H9 (cell line): ENCODE measurements at regions not wholly inside any gene's neighbourhood (a gene's known extent, or its start where the extent isn't known, plus 50 kb on each side); places are given as distances from the start of the nearest gene placed in this dataset.

Experiments used
- DNase-seq: peaks from one replicate; pipeline ENCODE4 v3.0.0-alpha.2; 2017
- H2AFZ ChIP-seq: one replicate; pipeline ENCODE4 v1.6.1; 2013; ENCODE audit warnings: mild to moderate bottlenecking, low read length, control low read depth, moderate library complexity
- H2AK5ac ChIP-seq: 2 replicates; pipeline ENCODE4 v1.6.1; 2013; ENCODE audit warnings: low read length, control low read depth, mixed read lengths; ENCODE audit not compliant: insufficient read length
- H2BK120ac ChIP-seq: one replicate; pipeline ENCODE4 v1.6.1; 2013; ENCODE audit warnings: low read depth, mild to moderate bottlenecking, low read length, control low read depth, inconsistent platforms; ENCODE audit not compliant: poor library complexity, severe bottlenecking
- H2BK12ac ChIP-seq: 2 replicates; pipeline ENCODE4 v1.6.1; 2013; ENCODE audit warnings: low read length, control low read depth, mixed read lengths, low read depth; ENCODE audit not compliant: insufficient read length
- H2BK15ac ChIP-seq: 2 replicates; pipeline ENCODE4 v1.6.1; 2013; ENCODE audit warnings: low read depth, low read length, control low read depth
- H2BK20ac ChIP-seq: one replicate; pipeline ENCODE4 v1.6.1; 2013; ENCODE audit warnings: low read depth, mild to moderate bottlenecking, low read length, control low read depth, inconsistent platforms; ENCODE audit not compliant: poor library complexity, severe bottlenecking
- H2BK5ac ChIP-seq: 2 replicates; pipeline ENCODE4 v1.6.1; 2013; ENCODE audit warnings: low read length, control low read depth, mixed read lengths; ENCODE audit not compliant: insufficient read length
- H3K14ac ChIP-seq: 2 replicates; pipeline ENCODE4 v1.6.1; 2013; ENCODE audit warnings: low read length, control low read depth; ENCODE audit not compliant: insufficient read depth
- H3K18ac ChIP-seq: 2 replicates; pipeline ENCODE4 v1.6.1; 2013; ENCODE audit warnings: low read depth, mild to moderate bottlenecking, mixed read lengths, low read length, control low read depth; ENCODE audit not compliant: insufficient read length
- H3K23ac ChIP-seq: 2 replicates; pipeline ENCODE4 v1.6.1; 2013; ENCODE audit warnings: low read length, control low read depth, mixed read lengths, low read depth; ENCODE audit not compliant: insufficient read length
- H3K23me2 ChIP-seq: 2 replicates; pipeline ENCODE4 v1.6.1; 2013; ENCODE audit warnings: low read depth, mild to moderate bottlenecking, mixed read lengths, low read length, control low read depth; ENCODE audit not compliant: insufficient read length, poor library complexity, severe bottlenecking
- H3K27ac ChIP-seq: 2 replicates; pipeline ENCODE4 v1.5.1; 2013; ENCODE audit warnings: low read length, control low read depth, mixed read lengths, low read depth; ENCODE audit not compliant: insufficient read length
- H3K27me3 ChIP-seq: 2 replicates; pipeline ENCODE4 v1.6.1; 2013; ENCODE audit warnings: low read length, control low read depth, inconsistent platforms; ENCODE audit not compliant: insufficient read depth
- H3K4ac ChIP-seq: 2 replicates; pipeline ENCODE4 v1.6.1; 2013; ENCODE audit warnings: low read depth, mild to moderate bottlenecking, control low read depth, inconsistent platforms, low read length, moderate library complexity
- H3K4me1 ChIP-seq: 2 replicates; pipeline ENCODE4 v1.6.1; 2013; ENCODE audit warnings: low read length, control low read depth, inconsistent platforms; ENCODE audit not compliant: insufficient read depth
- H3K4me2 ChIP-seq: 2 replicates; pipeline ENCODE4 v1.6.1; 2013; ENCODE audit warnings: low read length, control low read depth, mixed read lengths; ENCODE audit not compliant: insufficient read length, insufficient read depth
- H3K56ac ChIP-seq: 2 replicates; pipeline ENCODE4 v1.6.1; 2013; ENCODE audit warnings: low read depth, mild to moderate bottlenecking, mixed read lengths, low read length, control low read depth; ENCODE audit not compliant: insufficient read length
- H3K79me1 ChIP-seq: 2 replicates; pipeline ENCODE4 v1.6.1; 2013; ENCODE audit warnings: low read depth, mild to moderate bottlenecking, moderate library complexity, low read length, control low read depth, inconsistent platforms; ENCODE audit not compliant: insufficient read depth, poor library complexity, severe bottlenecking
- H3K79me2 ChIP-seq: 2 replicates; pipeline ENCODE4 v1.6.1; 2013; ENCODE audit warnings: low read length, control low read depth, inconsistent platforms; ENCODE audit not compliant: insufficient read depth
- H3K9ac ChIP-seq: 2 replicates; pipeline ENCODE4 v1.6.1; 2013; ENCODE audit warnings: low read length, control low read depth, mixed read lengths; ENCODE audit not compliant: insufficient read length; ENCODE audit errors: extremely low read depth
- H3K9me3 ChIP-seq: one replicate; pipeline ENCODE4 v1.6.1; 2013; ENCODE audit warnings: low read depth, low read length, inconsistent platforms; ENCODE audit not compliant: control insufficient read depth
- H3T11ph ChIP-seq: one replicate; pipeline ENCODE4 v1.6.1; 2013; ENCODE audit warnings: mild to moderate bottlenecking, low read length, control low read depth, inconsistent platforms
- H4K20me1 ChIP-seq: one replicate; pipeline ENCODE4 v1.6.1; 2013; ENCODE audit not compliant: control insufficient read depth, insufficient read length, insufficient read depth
- H4K5ac ChIP-seq: 2 replicates; pipeline ENCODE4 v1.6.1; 2013; ENCODE audit warnings: low read depth, mild to moderate bottlenecking, mixed read lengths, low read length, control low read depth; ENCODE audit not compliant: insufficient read length
- H4K8ac ChIP-seq: replicated peaks from 2 replicates; pipeline ENCODE4 v1.6.1; 2013; ENCODE audit warnings: low read length, control low read depth, mixed read lengths, low read depth; ENCODE audit not compliant: insufficient read length
- H4K91ac ChIP-seq: 2 replicates; pipeline ENCODE4 v1.6.1; 2013; ENCODE audit warnings: low read depth, mild to moderate bottlenecking, moderate library complexity, mixed read lengths, low read length, control low read depth; ENCODE audit not compliant: insufficient read length
- H3K27ac Mint-ChIP-seq, 3 experiments: 2 replicates in 2 of 3; 3 replicates in 1 of 3; pipeline ENCODE4 v1.8.0; 2020 to 2021; ENCODE audit warnings: mixed read lengths in 3 of 3, mild to moderate bottlenecking in 1 of 3, moderate library complexity in 1 of 3
- H3K27me3 Mint-ChIP-seq: 2 replicates; pipeline ENCODE4 v1.8.0; 2021; ENCODE audit warnings: low read depth, mild to moderate bottlenecking, moderate library complexity, mixed read lengths
- H3K36me3 Mint-ChIP-seq, 3 experiments: 2 replicates in 2 of 3; 3 replicates in 1 of 3; pipeline ENCODE4 v1.8.0; 2020 to 2021; ENCODE audit warnings: low read depth in 3 of 3, mixed read lengths in 3 of 3; ENCODE audit not compliant: insufficient read depth in 1 of 3
- H3K4me1 Mint-ChIP-seq, 2 experiments: 2 replicates each; pipeline ENCODE4 v1.8.0; 2020; ENCODE audit warnings: mixed read lengths in 2 of 2
- H3K4me3 Mint-ChIP-seq, 2 experiments: 2 replicates in 1 of 2; 3 replicates in 1 of 2; pipeline ENCODE4 v1.8.0; 2020 to 2021; ENCODE audit warnings: mild to moderate bottlenecking in 2 of 2, mixed read lengths in 2 of 2, moderate library complexity in 1 of 2
- H3K9me3 Mint-ChIP-seq, 2 experiments: 2 replicates in 1 of 2; 3 replicates in 1 of 2; pipeline ENCODE4 v1.8.0; 2020; ENCODE audit warnings: mild to moderate bottlenecking in 2 of 2, mixed read lengths in 2 of 2, moderate library complexity in 1 of 2
- CTCF ChIP-seq: fragments of 200-600 bp; sonication (generic); conservative IDR thresholded peaks from 3 replicates; pipeline ENCODE4 v1.8.0; 2021; ENCODE audit warnings: antibody characterized with exemption, mild to moderate bottlenecking
- WGBS: extraction: QIAGEN DNeasy Blood & Tissue Kit; methylation state at CpG from one replicate; pipeline ENCODE4 v1.1.7; 2013; ENCODE audit warnings: missing lambda C conversion rate, low lambda C conversion rate, mixed read lengths; ENCODE audit not compliant: insufficient read length; ENCODE audit errors: extremely low coverage; 5-methylcytosine and 5-hydroxymethylcytosine counted together

- Histone ChIP-seq H4K5ac (no peak overlapping the region), H3K27me3 (no peaks in the 10 kb centered on the region), H2AK5ac (no peak overlapping the region), H3K27ac (no peak overlapping the region), H3K4ac (no peak overlapping the region), H4K20me1 (no peaks in the 10 kb centered on the region), H3K79me1 (no peaks in the 10 kb centered on the region), H3K9ac (no peak overlapping the region), H3K4me1 (no peaks in the 10 kb centered on the region; the same call in 1 of the 2 replicates), H4K91ac (no peak overlapping the region), H2BK15ac (no peak overlapping the region), H2BK12ac (no peak overlapping the region), H3K79me2 (no peaks in the 10 kb centered on the region), H3K23me2 (no peaks in the 10 kb centered on the region), H3K14ac (no peak overlapping the region), H4K8ac (no peak overlapping the region), H2BK120ac (no peak overlapping the region), H2AFZ (no peak overlapping the region), H3K9me3 (no peaks in the 10 kb centered on the region), H3K56ac (no peak overlapping the region), H3K4me2 (no peak overlapping the region), H2BK20ac (no peak overlapping the region), H3K18ac (no peak overlapping the region), H3K23ac (no peak overlapping the region), H3T11ph (no peak overlapping the region), H2BK5ac (no peak overlapping the region)
- no CpG with 5 or more reads among the region's 2 CpGs for WGBS
- Mint-ChIP-seq H3K9me3 (no peaks in the 10 kb centered on the region), H3K4me3 (no peak overlapping the region), H3K4me1 (peaks cover 14 to 19% of the 10 kb centered on the region in 2 experiments), H3K27ac (no peak overlapping the region; a peak in 1 of 7 replicates), H3K27me3 (no peaks in the 10 kb centered on the region), H3K36me3 (no peaks in the 10 kb centered on the region)
- no peak for DNase-seq
- no peak for TF ChIP-seq CTCF
Observed at GRCh38 chr5:89946916-89947315, 462.6 kb downstream of the CETN3 start.
